ENCODE measurements at regions not wholly inside any gene's neighbourhood (a gene's known extent, or its start where the extent isn't known, plus 50 kb on each side); places are given as distances from the start of the nearest gene placed in this dataset.

- no peak for DNase-seq
Observed at GRCh38 chr10:50936335-50936734, 50.9 kb upstream of the A1CF start.

- no peak for DNase-seq
Observed at GRCh38 chr10:50937230-50937907, 51.9 kb upstream of the A1CF start.

GRCh38 chr10:50941629-50942028 is 56.2 kb upstream of the A1CF start:
- no peak for DNase-seq

- DNase-seq, result no peak
Observed at GRCh38 chr10:50946991-50947781, 61.8 kb upstream of the A1CF start.

- no peak for DNase-seq
Observed at GRCh38 chr10:50951365-50951764, 65.9 kb upstream of the A1CF start.

GRCh38 chr10:50961297-50961696 is 75.9 kb upstream of the A1CF start:
- DNase-seq, result no peak

- DNase-seq, result no peak
Observed at GRCh38 chr10:50963063-50963462, 77.6 kb upstream of the A1CF start.

GRCh38 chr10:50968386-50969091 is 83.1 kb upstream of the A1CF start:
- no peak for DNase-seq

- no peak for DNase-seq
Observed at GRCh38 chr10:50972591-50972990, 87.2 kb upstream of the A1CF start.

GRCh38 chr10:50981385-50981784 is 92.9 kb upstream of the PRKG1 start:
- no peak for DNase-seq

GRCh38 chr10:50981904-50982303 is 92.4 kb upstream of the PRKG1 start:
- DNase-seq, result no peak

- no peak for DNase-seq
Observed at GRCh38 chr10:50982989-50983388, 91.3 kb upstream of the PRKG1 start.

- no peak for DNase-seq
Observed at GRCh38 chr10:50987934-50988333, 86.4 kb upstream of the PRKG1 start.

- no peak for DNase-seq
Observed at GRCh38 chr10:50988792-50989191, 85.5 kb upstream of the PRKG1 start.

- peak; percentile 69 for DNase-seq
Observed at GRCh38 chr10:50990568-50991455, 83.5 kb upstream of the PRKG1 start.

- peak; percentile 80 for DNase-seq
Observed at GRCh38 chr10:50991456-50992355, 82.6 kb upstream of the PRKG1 start.

GRCh38 chr10:50992356-50992901 is 81.9 kb upstream of the PRKG1 start:
- peak; percentile 45 for DNase-seq

GRCh38 chr10:50992972-50993766 is 81.1 kb upstream of the PRKG1 start:
- DNase-seq, result peak; percentile 47

- no peak for DNase-seq
Observed at GRCh38 chr10:50993771-50994251, 80.5 kb upstream of the PRKG1 start.

GRCh38 chr10:50997461-50997860 is 76.8 kb upstream of the PRKG1 start:
- no peak for DNase-seq
